Astrocyte of the spinal cord (primary cell): ENCODE measurements at regions not wholly inside any gene's neighbourhood (a gene's known extent, or its start where the extent isn't known, plus 50 kb on each side); places are given as distances from the start of the nearest gene placed in this dataset.

Experiments
- DNase-seq: peaks from one replicate; pipeline ENCODE4 v3.0.0; 2011; ENCODE audit warnings: low read depth, low spot score
- H3K4me3 ChIP-seq: 2 replicates; pipeline ENCODE4 v1.5.1; 2011; ENCODE audit warnings: low read depth, mild to moderate bottlenecking, low read length, moderate library complexity
- CTCF ChIP-seq: IDR thresholded peaks from 2 replicates; pipeline ENCODE4 v1.5.1; 2012; ENCODE audit warnings: low read depth, mild to moderate bottlenecking, low read length, inconsistent platforms
- in situ Hi-C: cut with HindIII; loops from 2 replicates; pipeline ENCODE4 v1.10.0; 2017; ENCODE audit warnings: low sequenced_read_pairs

- no peak overlapping the region for H3K4me3 ChIP-seq
- in situ Hi-C loops = no loop called here
- TF ChIP-seq CTCF = no peak
- no peak for DNase-seq
Observed at GRCh38 chr6:140130074-140130473, 755.6 kb upstream of the CITED2 start.

- no peak for TF ChIP-seq CTCF
- no peak for DNase-seq
- in situ Hi-C loops = no loop called here
- H3K4me3 ChIP-seq = no peak overlapping the region
Observed at GRCh38 chr6:140124498-140124897, 750.0 kb upstream of the CITED2 start.

- in situ Hi-C loops = no loop called here
- TF ChIP-seq CTCF = no peak
- DNase-seq = no peak
- H3K4me3 ChIP-seq = no peak overlapping the region
Observed at GRCh38 chr6:140108167-140108566, 733.7 kb upstream of the CITED2 start.

- in situ Hi-C loops = no loop called here
- TF ChIP-seq CTCF = no peak
- no peak for DNase-seq
- no peak overlapping the region for H3K4me3 ChIP-seq
Observed at GRCh38 chr6:140107216-140107615, 732.8 kb upstream of the CITED2 start.

GRCh38 chr6:140105857-140106256, 731.4 kb upstream of the CITED2 start:
- in situ Hi-C loops = no loop called here
- peak; percentile 27 for DNase-seq
- TF ChIP-seq CTCF = peak; percentile 29
- no peak overlapping the region for H3K4me3 ChIP-seq

GRCh38 chr6:140105241-140105640, 730.8 kb upstream of the CITED2 start:
- H3K4me3 ChIP-seq = no peak overlapping the region
- DNase-seq = no peak
- in situ Hi-C loops = no loop called here
- no peak for TF ChIP-seq CTCF

GRCh38 chr6:140101818-140102217, 727.4 kb upstream of the CITED2 start:
- in situ Hi-C loops = no loop called here
- no peak for DNase-seq
- no peak overlapping the region for H3K4me3 ChIP-seq
- no peak for TF ChIP-seq CTCF
